ENCODE measurements at regions not wholly inside any gene's neighbourhood (a gene's known extent, or its start where the extent isn't known, plus 50 kb on each side); places are given as distances from the start of the nearest gene placed in this dataset.

DNA sequence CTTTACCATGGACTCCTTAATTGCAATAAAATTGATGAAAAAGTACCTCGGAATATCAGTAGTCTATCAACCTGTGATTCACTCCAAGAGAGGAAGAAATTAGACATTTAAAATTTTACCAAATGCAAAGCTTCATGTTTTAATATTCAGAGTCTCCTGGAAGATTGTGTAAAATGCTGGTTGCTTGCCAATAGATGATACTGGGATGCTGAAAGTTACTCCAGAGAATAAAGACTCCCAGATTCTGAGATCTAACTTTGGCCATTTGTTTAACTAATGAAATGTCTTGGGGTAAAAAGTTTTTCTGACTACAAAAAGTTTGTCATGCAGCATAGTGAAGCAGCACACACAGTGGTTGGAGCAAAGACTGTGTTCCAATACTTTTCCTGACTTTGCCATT is 176.7 kb upstream of the RSPO3 start:
- TF ChIP-seq POLR2A (IDR thresholded peaks at IDR 0.05): no peak
- TF ChIP-seq, protein P1, sequence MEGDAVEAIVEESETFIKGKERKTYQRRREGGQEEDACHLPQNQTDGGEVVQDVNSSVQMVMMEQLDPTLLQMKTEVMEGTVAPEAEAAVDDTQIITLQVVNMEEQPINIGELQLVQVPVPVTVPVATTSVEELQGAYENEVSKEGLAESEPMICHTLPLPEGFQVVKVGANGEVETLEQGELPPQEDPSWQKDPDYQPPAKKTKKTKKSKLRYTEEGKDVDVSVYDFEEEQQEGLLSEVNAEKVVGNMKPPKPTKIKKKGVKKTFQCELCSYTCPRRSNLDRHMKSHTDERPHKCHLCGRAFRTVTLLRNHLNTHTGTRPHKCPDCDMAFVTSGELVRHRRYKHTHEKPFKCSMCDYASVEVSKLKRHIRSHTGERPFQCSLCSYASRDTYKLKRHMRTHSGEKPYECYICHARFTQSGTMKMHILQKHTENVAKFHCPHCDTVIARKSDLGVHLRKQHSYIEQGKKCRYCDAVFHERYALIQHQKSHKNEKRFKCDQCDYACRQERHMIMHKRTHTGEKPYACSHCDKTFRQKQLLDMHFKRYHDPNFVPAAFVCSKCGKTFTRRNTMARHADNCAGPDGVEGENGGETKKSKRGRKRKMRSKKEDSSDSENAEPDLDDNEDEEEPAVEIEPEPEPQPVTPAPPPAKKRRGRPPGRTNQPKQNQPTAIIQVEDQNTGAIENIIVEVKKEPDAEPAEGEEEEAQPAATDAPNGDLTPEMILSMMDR (IDR thresholded peaks at IDR 0.05): no peak

DNA sequence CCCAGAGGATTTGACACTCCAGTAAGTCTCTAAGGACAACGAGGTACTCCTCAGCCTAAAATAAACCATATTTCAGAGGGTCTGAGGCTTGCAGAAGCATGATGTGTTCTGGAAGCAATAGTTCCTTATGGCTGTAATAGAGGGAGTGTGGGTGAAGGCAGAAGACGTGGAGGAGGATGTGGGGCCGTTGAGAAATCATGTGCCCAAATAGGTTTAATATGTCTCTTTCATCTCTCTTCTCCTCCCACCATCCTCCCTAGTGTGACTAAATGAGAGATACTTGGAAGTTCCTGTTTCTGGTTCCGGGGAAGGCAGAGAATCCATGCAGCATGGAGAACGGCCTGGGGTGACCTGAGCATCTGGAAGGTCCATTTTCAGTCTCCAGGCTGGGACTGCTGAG is 174.0 kb upstream of the RSPO3 start:
- Histone ChIP-seq H3K4me1 (no peaks in the 10 kb centered on the region), H3K4me3 (replicated peaks in 1 of 3) (no peak overlapping the region), H3K27ac (no peak overlapping the region), H3K27me3 (no peaks in the 10 kb centered on the region), H3K9me3 (no peaks in the 10 kb centered on the region), H3K36me3 (no peaks in the 10 kb centered on the region)
- WGBS, 2 donors: 62 to 63% methylated on average over 5 of the region's 5 CpGs
- intact Hi-C loops (cut with DNase I): no loop called here
- TF ChIP-seq, protein P1 (IDR thresholded peaks at IDR 0.05): no peak
- TF ChIP-seq POLR2A (IDR thresholded peaks at IDR 0.05): no peak
- DNase-seq: no peak

More for the DNA sequence above, 176.7 kb upstream of the RSPO3 start:
- Histone ChIP-seq H3K4me3 (replicated peaks in 1 of 3) (no peak overlapping the region), H3K4me1 (no peaks in the 10 kb centered on the region), H3K9me3 (no peaks in the 10 kb centered on the region), H3K27me3 (no peaks in the 10 kb centered on the region), H3K27ac (no peak overlapping the region), H3K36me3 (no peaks in the 10 kb centered on the region)
- intact Hi-C loops (cut with DNase I): no loop called here
- no peak for DNase-seq
- 92 to 98% methylated on average over 1 of the region's 1 CpG for WGBS, 2 donors

DNA sequence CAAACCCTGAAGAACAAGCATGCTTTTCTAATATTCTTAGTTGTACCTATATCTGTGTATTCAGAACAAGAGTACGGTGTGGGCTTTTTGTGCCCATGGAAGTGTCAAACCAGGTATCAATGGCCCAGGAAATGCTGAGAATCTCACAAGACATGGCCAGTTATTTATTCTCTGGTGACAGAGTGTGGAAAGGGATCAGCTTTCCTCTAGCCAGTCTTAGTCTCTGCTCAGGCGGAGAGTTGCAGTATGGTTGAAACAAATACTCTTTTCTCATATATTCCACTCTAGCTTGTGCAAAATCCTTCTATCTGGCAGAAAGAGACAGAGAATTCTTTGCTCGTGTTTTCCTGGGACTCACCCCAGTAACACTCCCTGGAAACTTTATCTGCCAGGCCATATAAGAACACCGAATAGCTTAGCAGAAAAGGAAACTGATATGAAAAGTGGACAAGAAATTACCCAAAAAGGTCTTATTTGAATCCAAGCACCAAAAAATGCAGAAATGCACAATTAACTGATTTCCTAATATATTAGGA is 173.3 kb upstream of the RSPO3 start:
- Histone ChIP-seq H3K9me3 (no peaks in the 10 kb centered on the region), H3K4me1 (no peaks in the 10 kb centered on the region), H3K27ac (no peak overlapping the region), H3K27me3 (no peaks in the 10 kb centered on the region), H3K4me3 (replicated peaks in 1 of 3) (no peak overlapping the region), H3K36me3 (no peaks in the 10 kb centered on the region)
- no peak for TF ChIP-seq POLR2A (IDR thresholded peaks at IDR 0.05)
- TF ChIP-seq, protein P1 (IDR thresholded peaks at IDR 0.05): no peak
- no peak for DNase-seq
- 79 to 83% methylated on average over 4 of the region's 4 CpGs for WGBS, 2 donors
- intact Hi-C loops (cut with DNase I): no loop called here

DNA sequence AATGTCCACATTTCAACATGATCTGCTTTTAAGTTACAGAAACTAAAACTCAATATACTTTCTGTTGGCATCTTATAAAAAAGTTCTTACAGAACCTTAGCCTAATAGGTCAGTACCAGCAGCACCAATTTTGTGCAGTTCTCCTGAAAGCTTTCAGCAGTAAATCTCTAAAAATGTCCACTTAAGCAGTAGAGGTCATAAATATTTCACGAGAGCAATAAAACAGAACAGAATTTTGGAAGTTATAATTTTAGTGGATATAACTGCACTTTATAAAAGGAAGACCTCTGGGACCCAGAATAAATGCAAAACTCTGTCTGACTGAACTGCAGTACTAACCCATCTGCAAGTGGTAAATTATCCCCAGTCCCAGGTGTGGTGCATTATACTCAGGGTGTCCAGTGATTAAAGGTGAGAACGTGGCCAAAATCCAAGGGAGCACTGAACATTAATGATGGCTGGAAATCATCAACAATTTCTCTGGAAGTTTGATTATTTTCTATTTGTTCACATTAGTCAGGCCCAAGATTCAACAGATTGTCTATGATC is 172.6 kb upstream of the RSPO3 start:
- DNase-seq: no peak
- Histone ChIP-seq H3K4me3 (replicated peaks in 1 of 3) (no peak overlapping the region), H3K27me3 (no peaks in the 10 kb centered on the region), H3K27ac (no peak overlapping the region), H3K4me1 (no peaks in the 10 kb centered on the region), H3K9me3 (no peaks in the 10 kb centered on the region), H3K36me3 (no peaks in the 10 kb centered on the region)
- no peak for TF ChIP-seq POLR2A (IDR thresholded peaks at IDR 0.05)
- TF ChIP-seq, protein P1 (IDR thresholded peaks at IDR 0.05): no peak
- WGBS, 2 donors: 77 to 88% methylated on average over 2 of the region's 2 CpGs
- intact Hi-C loops (cut with DNase I): no loop called here

DNA sequence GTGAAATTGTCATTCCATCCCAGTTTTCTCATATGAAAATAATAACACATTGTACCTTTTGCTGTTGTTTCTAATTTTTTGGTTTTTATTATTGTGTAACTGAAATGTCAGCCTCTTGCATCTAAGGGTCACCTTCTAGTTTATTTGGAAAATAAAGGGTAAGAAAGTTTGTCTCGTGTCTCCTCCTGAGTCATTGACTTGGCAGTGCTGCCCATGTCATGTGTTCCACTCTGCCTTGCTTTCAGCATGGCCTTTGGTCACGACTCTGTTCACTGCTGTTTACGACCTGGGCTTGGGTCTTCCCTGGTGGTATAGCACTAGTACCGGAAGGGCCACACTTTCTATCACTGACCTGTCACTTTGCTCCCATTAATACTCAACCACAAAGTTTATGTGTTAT is 171.4 kb upstream of the RSPO3 start:
- no peak overlapping the region for H3K27ac ChIP-seq

More for the DNA sequence above, 171.4 kb upstream of the RSPO3 start:
- H3K4me3 ChIP-seq (replicated peaks in 1 of 3): no peak overlapping the region
- WGBS, 2 donors: 66% methylated on average over 4 of the region's 4 CpGs
- intact Hi-C loops (cut with DNase I): no loop called here
- TF ChIP-seq, protein P1 (IDR thresholded peaks at IDR 0.05): no peak
- no peak for TF ChIP-seq POLR2A (IDR thresholded peaks at IDR 0.05)
- peak; percentile 7 to 16 for DNase-seq
- H3K4me1 ChIP-seq: no peaks in the 10 kb centered on the region
- H3K27me3 ChIP-seq: no peaks in the 10 kb centered on the region
- no peaks in the 10 kb centered on the region for H3K9me3 ChIP-seq
- H3K36me3 ChIP-seq: no peaks in the 10 kb centered on the region

Measured in thyroid gland (tissue), 4 donors.